Stimulated activated naive CD8-positive, alpha-beta T cell treated with anti-CD3 and anti-CD28 coated beads, Interleukin-15, amount 100 ng/mL, for 72 hours (primary cell): ENCODE measurements at regions not wholly inside any gene's neighbourhood (a gene's known extent, or its start where the extent isn't known, plus 50 kb on each side); places are given as distances from the start of the nearest gene placed in this dataset.
"Not testable (repeated sequence)": the region's sequence is repeated elsewhere in the genome, so short reads cannot be mapped to it uniquely, and the experiment has no call there.

Experiments
- ATAC-seq: fragments of 150-1000 bp; cut with Tn5 transposase; 2 replicates; pipeline ENCODE4 v1.10.0; 2021; ENCODE audit warnings: mild to moderate bottlenecking, moderate library complexity
- DNase-seq, 2 donors: peaks; one replicate each; pipeline ENCODE4 v3.0.0; 2021 to 2022
- H3K27ac Mint-ChIP-seq, 2 donors: one replicate each; pipeline ENCODE4 v1.8.0; 2022; ENCODE audit warnings: mild to moderate bottlenecking in 2 of 2, mixed read lengths in 2 of 2, moderate library complexity in 2 of 2
- H3K27me3 Mint-ChIP-seq: one replicate; pipeline ENCODE4 v1.8.0; 2022; ENCODE audit warnings: mixed read lengths
- H3K4me1 Mint-ChIP-seq: one replicate; pipeline ENCODE4 v1.8.0; 2022; ENCODE audit warnings: mild to moderate bottlenecking, mixed read lengths
- H3K4me3 Mint-ChIP-seq, 2 donors: one replicate each; pipeline ENCODE4 v1.8.0; 2022; ENCODE audit warnings: mild to moderate bottlenecking in 2 of 2, mixed read lengths in 2 of 2, moderate library complexity in 1 of 2
- H3K9me3 Mint-ChIP-seq, 2 donors: one replicate each; pipeline ENCODE4 v1.8.0; 2022; ENCODE audit warnings: mixed read lengths in 2 of 2

DNA sequence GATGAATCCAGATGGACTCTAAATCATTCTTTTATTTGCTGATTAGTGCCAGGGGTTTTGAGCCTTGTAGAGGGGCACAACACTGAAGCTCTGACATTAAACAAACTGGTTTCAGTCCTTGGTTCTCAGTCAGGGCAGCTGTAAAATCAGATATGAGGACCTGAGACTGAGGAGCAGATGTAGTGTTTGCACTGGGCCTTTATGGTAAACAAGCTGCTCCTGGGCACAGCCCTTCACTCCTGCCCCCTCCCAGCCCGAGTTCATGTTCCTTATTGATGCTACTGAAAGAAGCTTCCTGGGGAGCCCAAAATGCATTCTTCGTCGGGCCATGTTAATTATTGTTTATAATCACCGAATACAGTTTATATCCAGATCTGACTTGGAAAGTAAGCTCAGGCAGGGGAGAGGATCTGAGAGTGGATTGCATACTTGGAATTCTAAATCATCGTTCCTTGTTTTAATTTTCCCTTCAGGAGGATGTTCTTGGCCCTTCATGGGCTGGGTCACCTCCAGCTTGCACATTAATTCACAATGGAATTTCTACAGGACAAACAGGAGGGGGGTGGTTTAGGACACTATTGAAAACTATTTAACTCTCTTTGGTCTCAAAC, 213.5 kb downstream of the FGF9 start:
- Mint-ChIP-seq H3K4me1 (no peaks in the 10 kb centered on the region), H3K27me3 (peaks cover 20% of the 10 kb centered on the region), H3K27ac (no peak overlapping the region), H3K4me3 (no peak overlapping the region), H3K9me3 (no peaks in the 10 kb centered on the region)
- DNase-seq (no peak), ATAC-seq (no peak)

DNA sequence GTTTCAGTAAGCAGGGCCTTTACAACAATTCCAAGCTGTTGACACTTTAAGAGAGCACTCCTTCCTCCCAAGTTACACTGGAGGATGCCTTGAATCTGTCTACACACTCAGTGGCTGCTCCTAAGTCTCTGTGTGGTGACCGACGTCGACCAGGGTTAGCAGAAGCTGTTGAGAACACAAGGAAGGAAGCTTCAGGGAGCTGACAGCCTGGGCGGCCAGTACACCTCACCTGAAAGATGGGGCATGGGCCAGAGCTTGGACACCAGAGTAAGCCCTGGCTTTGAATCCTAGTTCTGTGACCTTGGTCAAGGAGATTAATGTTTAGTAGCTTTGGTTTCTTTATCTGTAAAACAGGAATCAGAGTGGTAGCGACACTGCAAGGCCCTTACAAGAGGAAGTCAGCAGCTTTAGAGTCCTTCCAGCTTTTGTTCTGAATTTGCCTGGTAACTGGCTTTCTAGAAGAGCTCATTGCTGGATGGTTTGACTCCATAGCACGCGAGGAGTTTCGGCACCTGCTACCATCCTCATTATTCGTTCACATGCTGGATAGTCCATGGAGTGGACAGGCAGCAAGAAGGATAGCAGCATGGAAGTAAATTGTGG, 214.2 kb downstream of the FGF9 start:
- Mint-ChIP-seq H3K27ac (no peak overlapping the region), H3K27me3 (peaks cover 20% of the 10 kb centered on the region), H3K9me3 (no peaks in the 10 kb centered on the region), H3K4me3 (no peak overlapping the region), H3K4me1 (no peaks in the 10 kb centered on the region)
- no peak for ATAC-seq
- DNase-seq, result no peak

DNA sequence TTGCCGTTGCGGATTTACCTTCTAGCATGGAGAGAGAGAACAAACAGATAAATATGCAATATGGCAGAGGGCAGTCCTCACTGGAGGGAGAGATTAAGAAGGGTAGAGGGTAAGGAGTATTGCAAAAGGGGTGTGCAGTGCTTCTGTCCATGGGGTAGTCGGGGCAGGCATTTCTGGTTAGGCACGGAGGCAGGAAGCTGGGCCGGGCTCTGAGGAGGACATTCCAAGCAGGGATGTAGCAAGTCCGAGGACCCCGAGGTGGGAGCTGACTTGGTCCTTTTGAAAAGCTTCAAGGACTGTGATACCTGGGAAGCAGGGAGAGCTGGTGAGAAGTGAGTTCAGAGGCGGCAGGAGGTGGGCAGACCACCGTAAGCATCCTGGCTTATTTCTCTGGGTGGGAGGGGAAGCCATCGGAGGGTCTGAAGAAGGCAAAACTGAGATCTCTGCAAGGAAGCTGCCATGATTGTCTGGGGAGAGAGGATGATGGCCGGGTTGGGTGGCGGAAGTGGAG, 214.9 kb downstream of the FGF9 start:
- Mint-ChIP-seq H3K9me3 (no peaks in the 10 kb centered on the region), H3K27ac (no peak overlapping the region), H3K4me1 (no peaks in the 10 kb centered on the region), H3K4me3 (no peak overlapping the region), H3K27me3 (peaks cover 20% of the 10 kb centered on the region)
- DNase-seq, result no peak
- ATAC-seq, result no peak

DNA sequence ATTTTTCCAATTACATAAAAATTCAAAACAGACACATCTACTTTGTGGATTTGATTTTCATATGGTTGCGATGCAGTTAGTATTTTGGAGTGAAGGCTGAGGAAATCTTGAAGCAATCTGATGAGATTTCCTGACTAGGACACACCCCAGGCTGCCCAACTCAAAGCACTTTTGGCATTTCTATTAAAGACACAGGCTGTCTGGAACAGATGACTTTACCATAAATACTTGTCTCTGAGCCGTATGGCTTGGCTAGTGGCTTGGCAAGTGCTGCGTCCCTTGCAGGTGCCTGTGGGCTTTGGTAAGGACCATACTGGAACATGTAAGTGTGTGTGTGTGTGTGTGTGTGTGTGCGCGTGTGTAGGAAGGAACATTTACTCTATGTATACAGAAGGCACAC, 218.8 kb downstream of the FGF9 start:
- Mint-ChIP-seq H3K4me3 (no peak overlapping the region), H3K9me3 (no peaks in the 10 kb centered on the region), H3K4me1 (no peaks in the 10 kb centered on the region), H3K27ac (no peak overlapping the region), H3K27me3 (peaks cover 20% of the 10 kb centered on the region)
- ATAC-seq, result no peak
- no peak for DNase-seq

DNA sequence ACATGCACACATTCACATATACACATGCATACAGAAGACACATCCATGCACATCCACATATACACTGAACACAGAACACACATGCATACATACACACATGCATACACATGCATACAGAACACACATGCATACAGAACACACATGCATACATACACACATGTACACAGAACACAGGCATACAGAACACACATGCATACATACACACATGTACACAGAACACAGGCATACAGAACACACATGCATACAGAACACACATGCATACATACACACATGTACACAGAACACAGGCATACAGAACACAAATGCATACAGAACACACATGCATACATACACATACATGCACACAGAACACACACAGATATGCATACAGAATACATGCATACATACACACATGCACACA, 219.3 kb downstream of the FGF9 start:
- H3K4me3 Mint-ChIP-seq, ATAC-seq, H3K9me3 Mint-ChIP-seq, H3K27ac Mint-ChIP-seq, H3K4me1 Mint-ChIP-seq, DNase-seq: not testable (repeated sequence)
- H3K27me3 Mint-ChIP-seq, result peaks cover 18% of the 10 kb centered on the region

DNA sequence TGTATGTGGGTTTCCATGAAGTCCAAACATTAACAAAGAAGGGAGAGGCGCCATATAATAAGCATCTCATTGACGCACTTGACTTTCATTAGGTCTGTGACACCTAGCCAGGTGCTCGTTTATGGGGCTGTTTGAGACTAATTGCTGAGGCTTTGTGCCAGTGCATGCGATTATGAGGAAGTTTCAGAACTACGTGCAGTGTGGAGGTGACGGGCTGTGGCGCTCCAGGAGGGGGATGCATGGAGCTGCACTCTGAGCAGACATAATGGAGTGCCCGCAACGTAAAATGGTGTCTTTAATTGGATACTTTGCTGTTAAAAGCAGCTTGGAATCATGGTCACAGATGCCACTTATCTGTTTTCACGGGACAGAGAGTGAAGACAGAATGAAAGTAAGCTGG, 223.2 kb downstream of the FGF9 start:
- no peaks in the 10 kb centered on the region for H3K4me1 Mint-ChIP-seq
- DNase-seq (no peak), ATAC-seq (no peak)
- no peaks in the 10 kb centered on the region for H3K27me3 Mint-ChIP-seq
- no peaks in the 10 kb centered on the region for H3K9me3 Mint-ChIP-seq
- H3K4me3 Mint-ChIP-seq, result no peak overlapping the region
- H3K27ac Mint-ChIP-seq, result no peak overlapping the region

DNA sequence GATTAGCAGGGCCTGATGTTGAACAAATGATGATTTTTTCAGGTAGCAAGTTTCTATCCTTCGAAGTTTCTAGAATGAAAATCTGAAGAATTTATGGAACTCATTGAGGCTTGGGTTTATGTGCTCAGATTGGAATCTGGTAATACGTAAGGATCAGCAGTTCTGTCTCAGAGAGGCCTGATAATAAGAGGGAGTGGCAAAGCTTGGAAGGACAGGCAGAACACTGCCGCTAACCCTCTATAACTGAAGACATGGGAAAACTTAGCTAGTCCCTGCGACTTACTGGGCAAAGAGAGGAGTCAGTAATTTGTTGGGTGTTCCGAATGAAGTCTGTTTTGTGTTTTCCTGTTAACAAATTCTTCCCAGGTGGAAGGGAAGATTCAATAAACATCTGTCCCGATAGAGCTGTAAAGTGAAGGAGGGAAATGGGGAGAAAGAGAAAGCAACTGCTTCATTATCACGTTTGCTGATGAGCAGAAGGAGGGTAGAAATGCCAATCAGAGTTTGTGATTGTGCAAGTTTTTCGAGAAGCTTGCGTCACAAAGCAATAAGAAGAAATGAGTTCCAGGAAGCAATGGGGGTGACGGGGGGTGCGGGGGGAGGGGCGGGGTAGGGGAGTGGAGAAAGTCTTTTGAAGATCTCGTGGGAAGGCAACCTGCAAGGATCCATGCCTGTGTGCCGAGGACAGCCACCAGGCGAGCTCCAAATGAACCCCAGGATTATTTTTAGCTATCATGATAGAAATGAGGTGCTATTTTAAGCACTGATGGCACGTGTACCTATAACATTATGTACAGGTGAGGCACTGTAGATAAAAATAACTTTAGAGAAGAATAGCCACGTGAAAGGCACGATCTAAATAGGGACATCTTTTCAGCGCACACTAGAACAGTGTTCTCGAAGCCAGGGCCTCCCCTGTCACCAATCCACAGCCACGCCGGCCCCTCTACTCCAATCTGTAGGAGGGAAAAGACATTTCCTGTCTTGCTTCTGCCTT, 224.1 kb downstream of the FGF9 start:
- Mint-ChIP-seq H3K27ac (no peak overlapping the region), H3K4me3 (no peak overlapping the region), H3K9me3 (no peaks in the 10 kb centered on the region), H3K4me1 (no peaks in the 10 kb centered on the region), H3K27me3 (no peaks in the 10 kb centered on the region)
- no peak for DNase-seq
- ATAC-seq, result no peak

DNA sequence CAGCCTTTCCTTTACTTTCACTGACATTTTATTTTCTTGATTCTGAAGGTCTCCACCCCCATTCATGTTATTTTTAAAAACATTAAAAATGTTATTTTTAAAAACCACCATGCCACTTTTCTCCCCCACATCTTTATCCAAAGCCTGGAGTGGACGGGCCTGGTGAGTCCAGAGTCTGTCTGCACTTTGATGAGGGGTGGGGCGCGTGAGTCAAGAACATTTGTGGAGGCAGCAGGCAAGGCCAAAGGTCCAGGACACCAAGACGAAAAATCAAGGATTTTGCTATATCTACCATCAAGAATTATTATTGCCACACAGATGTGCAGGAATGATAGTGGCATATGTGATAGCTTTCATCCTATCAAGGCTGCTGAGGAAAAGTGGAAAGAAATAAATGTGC, 224.9 kb downstream of the FGF9 start:
- Mint-ChIP-seq H3K4me1 (no peaks in the 10 kb centered on the region), H3K4me3 (no peak overlapping the region), H3K27me3 (no peaks in the 10 kb centered on the region), H3K9me3 (no peaks in the 10 kb centered on the region), H3K27ac (no peak overlapping the region)
- DNase-seq (no peak), ATAC-seq (no peak)

DNA sequence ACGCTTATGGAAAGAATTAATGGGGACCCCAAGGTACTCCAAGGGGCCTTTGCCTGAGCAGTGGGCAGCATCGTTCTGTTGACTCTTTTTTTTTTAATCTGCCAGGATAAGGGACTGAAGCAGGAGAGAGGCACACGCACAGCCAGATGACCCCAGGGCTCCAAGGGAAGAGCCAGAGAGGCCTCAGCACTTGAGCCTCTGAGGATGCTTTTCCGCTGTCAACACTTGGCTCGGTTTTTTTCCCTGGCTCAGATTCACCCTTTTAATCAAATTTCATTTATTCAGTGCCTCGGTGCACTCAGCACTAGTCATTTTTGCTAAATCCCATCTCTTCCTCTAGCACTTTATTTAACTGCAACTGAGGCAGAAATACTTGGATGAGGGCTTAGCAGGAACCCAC, 226.3 kb downstream of the FGF9 start:
- no peak for DNase-seq
- Mint-ChIP-seq H3K4me1 (no peaks in the 10 kb centered on the region), H3K4me3 (no peak overlapping the region), H3K9me3 (no peaks in the 10 kb centered on the region), H3K27ac (no peak overlapping the region), H3K27me3 (no peaks in the 10 kb centered on the region)
- no peak for ATAC-seq

DNA sequence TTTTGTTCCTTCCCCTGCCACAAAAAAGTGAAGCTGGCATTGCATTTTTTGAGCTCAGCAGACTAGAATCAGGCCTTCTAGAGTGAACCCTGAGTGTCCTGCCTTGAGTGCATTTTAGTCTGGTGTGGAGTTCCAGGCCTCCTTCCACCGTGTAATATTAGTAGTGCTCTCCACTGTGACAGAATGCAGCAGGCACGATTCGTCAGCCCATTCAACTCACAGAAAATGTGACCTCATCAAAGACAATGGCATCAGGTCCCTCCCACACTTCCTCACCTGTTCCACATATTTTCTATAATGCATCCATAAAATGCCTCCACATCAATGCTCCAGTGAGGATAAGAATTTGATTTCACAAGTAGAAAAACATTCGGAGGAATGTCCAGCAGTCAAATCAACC, 227.6 kb downstream of the FGF9 start:
- H3K27me3 Mint-ChIP-seq, result no peaks in the 10 kb centered on the region
- ATAC-seq (no peak), DNase-seq (no peak)
- H3K9me3 Mint-ChIP-seq, result no peaks in the 10 kb centered on the region
- H3K4me3 Mint-ChIP-seq, result no peak overlapping the region
- no peak overlapping the region for H3K27ac Mint-ChIP-seq
- H3K4me1 Mint-ChIP-seq, result no peaks in the 10 kb centered on the region

DNA sequence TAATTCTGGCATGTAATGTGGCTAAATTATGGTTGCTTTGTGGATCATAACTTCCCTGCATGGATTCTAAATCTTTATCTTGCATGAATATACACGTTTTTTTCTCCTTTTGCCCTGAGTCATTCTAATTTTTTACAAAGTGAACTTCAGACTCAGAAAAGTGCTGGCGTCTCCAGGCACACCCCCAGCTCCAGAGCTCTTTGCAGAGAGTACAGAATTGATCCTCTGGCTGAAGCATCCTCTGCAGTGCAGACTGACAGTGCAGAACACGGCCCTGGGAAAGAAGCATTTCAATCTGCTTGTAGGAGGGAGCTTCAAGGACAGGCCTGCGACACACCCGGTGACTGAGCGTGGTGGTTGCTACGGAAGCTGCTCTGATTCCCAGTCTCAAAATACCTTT, 228.1 kb downstream of the FGF9 start:
- ATAC-seq, result no peak
- H3K9me3 Mint-ChIP-seq, result no peaks in the 10 kb centered on the region
- DNase-seq, result no peak
- no peaks in the 10 kb centered on the region for H3K27me3 Mint-ChIP-seq
- H3K4me3 Mint-ChIP-seq, result no peak overlapping the region
- H3K4me1 Mint-ChIP-seq, result no peaks in the 10 kb centered on the region
- H3K27ac Mint-ChIP-seq, result no peak overlapping the region

DNA sequence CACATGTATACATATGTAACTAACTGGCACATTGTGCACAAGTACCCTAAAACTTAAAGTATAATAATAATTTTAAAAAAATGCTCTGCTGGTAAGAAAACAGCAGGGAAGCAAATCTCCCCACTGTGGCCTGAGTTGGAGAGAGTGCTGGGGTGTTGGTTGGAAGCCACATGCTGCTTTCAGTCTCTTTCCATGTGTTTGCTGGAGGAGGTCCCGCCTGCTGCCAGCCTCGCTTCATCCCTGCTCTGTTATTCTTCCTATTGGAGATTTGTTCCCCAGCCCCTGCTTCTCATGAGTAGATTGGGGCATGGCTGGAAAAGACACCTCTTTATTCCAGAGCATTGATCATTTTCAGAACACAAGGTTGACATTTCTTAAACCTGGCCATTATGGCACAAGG, 230.5 kb downstream of the FGF9 start:
- Mint-ChIP-seq H3K27ac (peak overlapping the region in 1 of 2 donors; percentile 58), H3K27me3 (no peaks in the 10 kb centered on the region), H3K9me3 (no peaks in the 10 kb centered on the region), H3K4me3 (no peak overlapping the region), H3K4me1 (no peaks in the 10 kb centered on the region)
- DNase-seq (no peak), ATAC-seq (no peak)

DNA sequence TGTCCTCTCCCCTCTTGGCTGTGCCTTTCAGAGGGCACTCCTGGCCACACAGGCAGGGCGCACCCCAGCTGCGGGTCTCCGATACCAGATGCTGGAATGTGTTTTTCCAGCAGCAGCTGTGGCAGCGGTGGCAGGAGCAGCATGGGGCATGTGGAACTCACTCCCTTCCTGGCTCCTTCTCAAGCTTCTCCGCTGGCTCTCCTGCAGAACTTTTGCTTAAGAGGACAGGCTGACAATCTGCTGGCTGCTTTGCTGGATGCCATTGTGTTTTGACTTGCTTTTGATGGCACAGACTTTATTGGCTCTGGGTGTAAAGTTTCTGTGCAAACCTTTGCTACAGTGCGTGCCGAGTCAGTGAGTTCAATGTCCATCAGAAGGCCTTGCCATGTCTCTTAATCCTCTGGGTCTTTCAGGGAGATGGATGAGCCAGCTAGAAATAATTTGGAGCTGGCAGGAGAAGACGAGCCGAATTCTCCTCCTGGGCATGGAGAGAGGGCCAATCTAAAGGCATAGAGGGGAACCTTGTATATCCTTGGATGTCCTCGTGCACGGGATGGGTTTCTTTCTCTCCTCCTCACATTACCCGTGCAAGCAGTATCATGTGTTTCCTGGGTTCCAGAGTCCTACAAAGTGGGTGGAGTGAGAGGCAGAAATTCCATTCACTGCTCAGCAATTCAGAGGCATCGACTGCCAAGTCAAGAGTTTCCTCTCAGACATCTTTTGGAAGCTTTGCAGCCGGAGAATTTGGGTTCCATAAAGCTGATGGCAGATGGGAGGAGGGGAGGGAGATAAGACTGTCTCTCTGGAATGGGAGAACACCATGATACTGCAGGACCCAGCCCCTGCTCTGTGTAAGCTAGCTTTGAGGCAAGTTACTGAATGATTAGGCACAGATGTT, 231.2 kb downstream of the FGF9 start:
- H3K4me3 Mint-ChIP-seq, result no peak overlapping the region

DNA sequence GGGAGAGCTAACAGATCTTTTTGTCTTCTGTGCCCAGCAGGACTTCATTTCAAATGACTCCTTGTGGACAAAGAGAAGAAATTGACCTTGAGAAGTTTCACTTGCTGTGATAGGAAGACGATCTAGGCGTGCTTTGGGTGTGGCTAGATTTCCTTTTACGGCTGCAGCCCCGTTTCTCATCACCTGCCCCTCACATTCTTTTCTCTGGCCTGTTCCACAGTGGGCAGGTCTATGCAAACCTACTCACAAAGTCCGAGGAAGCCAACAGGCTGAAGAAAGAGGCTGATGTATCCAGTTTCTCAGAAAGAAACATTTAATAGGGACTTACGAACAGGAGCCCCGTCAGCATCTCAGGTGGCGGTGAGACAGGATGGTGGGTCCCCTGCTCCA, 231.8 kb downstream of the FGF9 start:
- Mint-ChIP-seq H3K4me1 (no peaks in the 10 kb centered on the region), H3K27ac (no peak overlapping the region), H3K9me3 (no peaks in the 10 kb centered on the region), H3K27me3 (no peaks in the 10 kb centered on the region), H3K4me3 (no peak overlapping the region)
- DNase-seq, result no peak
- no peak for ATAC-seq

More for the DNA sequence above, 231.2 kb downstream of the FGF9 start:
- no peaks in the 10 kb centered on the region for H3K9me3 Mint-ChIP-seq
- no peak for ATAC-seq
- no peak for DNase-seq
- no peaks in the 10 kb centered on the region for H3K27me3 Mint-ChIP-seq
- H3K4me1 Mint-ChIP-seq, result no peaks in the 10 kb centered on the region
- H3K27ac Mint-ChIP-seq, result peak overlapping the region in 1 of 2 donors; percentile 12

DNA sequence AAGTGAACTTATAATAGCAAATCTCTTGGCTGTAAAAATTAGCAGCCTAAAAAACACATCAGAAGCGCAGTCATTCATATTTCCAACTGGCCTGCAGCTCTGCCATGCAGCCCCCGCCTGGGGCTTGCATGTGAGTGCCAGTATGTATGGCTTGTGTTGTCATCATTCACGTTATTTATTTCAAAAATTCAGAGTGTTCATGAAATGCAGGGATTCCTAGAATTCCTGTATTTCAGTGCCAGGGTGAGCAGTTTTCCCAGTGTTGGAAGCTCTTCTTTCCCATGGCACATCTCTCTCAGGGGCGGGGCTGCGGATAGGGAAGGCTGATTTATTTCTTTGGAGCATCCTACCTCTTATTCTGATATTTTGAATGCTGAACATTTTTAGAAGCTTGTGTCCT, 234.6 kb downstream of the FGF9 start:
- DNase-seq (no peak), ATAC-seq (no peak)
- Mint-ChIP-seq H3K9me3 (no peaks in the 10 kb centered on the region), H3K4me3 (no peak overlapping the region), H3K4me1 (no peaks in the 10 kb centered on the region), H3K27me3 (no peaks in the 10 kb centered on the region), H3K27ac (no peak overlapping the region)
